HUES48 (cell line): ENCODE measurements at regions not wholly inside any gene's neighbourhood (a gene's known extent, or its start where the extent isn't known, plus 50 kb on each side); places are given as distances from the start of the nearest gene placed in this dataset.

Experiments
- H3K27ac ChIP-seq: one replicate; pipeline ENCODE4 v1.7.0; 2013; ENCODE audit warnings: low read depth, low read length, inconsistent platforms
- H3K27me3 ChIP-seq: 2 replicates; pipeline ENCODE4 v1.6.1; 2013; ENCODE audit warnings: mild to moderate bottlenecking, low read length; ENCODE audit not compliant: control insufficient read depth, insufficient read depth
- H3K36me3 ChIP-seq: 2 replicates; pipeline ENCODE4 v1.6.1; 2013; ENCODE audit warnings: low read length; ENCODE audit not compliant: control insufficient read depth, insufficient read depth
- H3K4me1 ChIP-seq: 2 replicates; pipeline ENCODE4 v1.6.1; 2013; ENCODE audit warnings: mild to moderate bottlenecking, low read length; ENCODE audit not compliant: control insufficient read depth, insufficient read depth
- H3K4me3 ChIP-seq: 2 replicates; pipeline ENCODE4 v1.5.1; 2013; ENCODE audit warnings: mild to moderate bottlenecking, low read depth, low read length
- H3K9ac ChIP-seq: 2 replicates; pipeline ENCODE4 v1.6.1; 2013; ENCODE audit warnings: mild to moderate bottlenecking, low read depth, low read length, moderate library complexity
- H3K9me3 ChIP-seq: 2 replicates; pipeline ENCODE4 v1.6.1; 2013; ENCODE audit warnings: low read length; ENCODE audit not compliant: control insufficient read depth, insufficient read depth

DNA sequence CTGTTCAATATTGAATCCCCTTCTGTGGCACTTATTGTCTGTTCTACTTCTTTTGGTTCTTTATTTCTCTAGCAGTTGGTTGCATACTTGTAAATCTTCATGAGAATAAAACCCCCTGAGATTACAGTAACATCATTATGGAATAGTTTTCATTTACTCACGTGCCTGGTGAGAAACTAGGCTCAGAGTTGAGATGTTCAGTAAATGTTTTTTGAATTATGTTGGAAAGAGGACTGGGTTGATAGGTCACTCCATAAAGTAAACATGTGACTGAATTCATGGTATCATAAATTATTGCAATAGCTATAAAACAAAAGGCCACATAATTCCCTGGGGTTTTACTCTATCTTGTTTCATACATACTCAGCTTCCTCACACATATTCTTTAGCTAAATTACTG, 174.2 kb upstream of the C9orf72 start:
- Histone ChIP-seq H3K36me3 (no peaks in the 10 kb centered on the region), H3K27ac (no peak overlapping the region), H3K4me1 (peaks cover 54% of the 10 kb centered on the region), H3K4me3 (no peak overlapping the region), H3K9ac (no peak overlapping the region), H3K27me3 (no peaks in the 10 kb centered on the region), H3K9me3 (no peaks in the 10 kb centered on the region)

DNA sequence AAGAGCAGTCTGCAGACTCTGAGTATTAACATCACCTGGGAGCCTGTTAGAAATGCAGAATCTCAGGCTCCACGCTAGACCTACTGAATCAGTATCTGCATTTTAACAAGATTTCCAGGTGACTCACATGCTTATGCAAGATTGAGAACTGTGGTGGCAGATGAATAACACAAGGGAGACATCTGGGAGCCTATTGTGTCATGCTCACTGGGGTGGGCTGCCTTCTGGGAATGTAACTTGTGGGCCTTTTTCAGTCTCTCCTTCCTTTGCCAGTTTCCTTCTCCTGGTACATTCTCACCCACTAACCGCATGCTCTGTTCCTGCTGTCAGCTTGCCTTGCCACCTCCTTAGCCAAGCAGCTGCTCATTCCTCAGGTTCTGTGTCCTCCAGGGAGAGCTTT, 176.6 kb upstream of the C9orf72 start:
- Histone ChIP-seq H3K4me1 (peaks cover 54% of the 10 kb centered on the region), H3K9ac (peak overlapping the region; percentile 47; the same call in 1 of the 2 replicates)

DNA sequence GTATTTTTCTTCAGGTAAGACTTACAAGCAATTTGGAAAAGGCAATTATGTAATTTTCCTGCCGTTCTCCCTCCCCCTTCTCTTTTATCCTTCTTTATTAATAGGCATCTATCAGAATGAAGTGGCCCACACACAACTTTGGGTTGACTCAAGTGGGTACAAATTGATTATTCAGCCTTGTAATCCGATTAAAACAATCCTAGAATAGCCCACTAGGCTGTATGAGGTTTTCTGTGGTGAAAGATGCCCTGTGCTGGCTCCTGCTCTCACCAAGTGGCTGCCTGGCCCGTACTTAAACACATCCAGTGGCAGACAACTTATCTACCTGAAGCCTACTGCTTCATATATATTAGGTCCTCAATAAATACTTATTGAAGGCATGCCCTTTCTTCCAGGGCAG, 177.3 kb upstream of the C9orf72 start:
- Histone ChIP-seq H3K9ac (no peak overlapping the region), H3K27me3 (no peaks in the 10 kb centered on the region), H3K36me3 (no peaks in the 10 kb centered on the region), H3K4me1 (peaks cover 54% of the 10 kb centered on the region), H3K4me3 (no peak overlapping the region), H3K27ac (peak overlapping the region; percentile 88), H3K9me3 (no peaks in the 10 kb centered on the region)

More for the DNA sequence above, 176.6 kb upstream of the C9orf72 start:
- Histone ChIP-seq H3K4me3 (0 out of 2 replicates have a peak overlapping the region, but pooled peaks have one; percentile 7), H3K36me3 (no peaks in the 10 kb centered on the region), H3K27me3 (no peaks in the 10 kb centered on the region), H3K27ac (peak overlapping the region; percentile 88), H3K9me3 (no peaks in the 10 kb centered on the region)

DNA sequence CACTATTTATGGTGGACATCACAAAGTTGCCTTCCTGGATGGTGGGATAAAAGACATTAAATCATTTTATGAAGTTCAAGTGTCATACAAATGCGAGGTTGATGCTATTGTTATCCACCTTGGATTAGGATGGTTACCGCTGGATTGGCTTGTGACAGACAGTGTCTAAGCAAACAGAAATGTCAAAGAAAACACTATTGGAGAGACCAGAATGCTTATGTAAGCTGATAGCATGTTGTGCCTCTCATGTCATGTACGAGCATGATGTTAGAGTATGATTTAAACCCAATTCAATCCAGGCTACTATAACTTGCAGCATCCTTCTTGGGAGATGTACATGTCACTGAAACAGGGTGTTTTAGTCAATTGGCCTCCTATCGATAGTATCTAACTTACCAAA, 178.8 kb upstream of the C9orf72 start:
- Histone ChIP-seq H3K4me3 (no peak overlapping the region), H3K4me1 (peaks cover 49% of the 10 kb centered on the region), H3K9ac (no peak overlapping the region), H3K27ac (no peak overlapping the region), H3K9me3 (no peaks in the 10 kb centered on the region), H3K36me3 (no peaks in the 10 kb centered on the region), H3K27me3 (no peaks in the 10 kb centered on the region)

DNA sequence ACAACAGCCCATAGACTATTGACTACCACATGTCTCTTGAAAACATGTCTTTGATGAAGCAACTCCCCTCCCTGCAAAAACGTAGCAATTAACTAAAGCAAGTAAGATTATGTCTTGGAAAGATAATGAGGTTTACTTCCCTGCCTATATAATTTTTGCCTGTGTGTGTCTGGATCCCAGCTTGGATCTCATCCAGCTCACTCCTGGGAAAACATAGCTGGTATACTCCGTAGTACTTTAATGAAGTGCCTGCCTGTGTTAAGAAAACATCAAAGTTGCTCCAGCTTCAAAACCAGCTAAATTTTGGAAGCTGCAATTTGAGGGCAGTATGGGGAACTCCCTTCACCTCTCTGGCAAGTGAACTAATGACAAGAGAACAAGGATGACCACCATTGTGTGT, 182.6 kb upstream of the C9orf72 start:
- H3K4me3 ChIP-seq: no peak overlapping the region
- H3K4me1 ChIP-seq: peaks cover 23% of the 10 kb centered on the region
- no peak overlapping the region for H3K27ac ChIP-seq
- H3K27me3 ChIP-seq: no peaks in the 10 kb centered on the region
- no peak overlapping the region for H3K9ac ChIP-seq
- no peaks in the 10 kb centered on the region for H3K36me3 ChIP-seq
- no peaks in the 10 kb centered on the region for H3K9me3 ChIP-seq

DNA sequence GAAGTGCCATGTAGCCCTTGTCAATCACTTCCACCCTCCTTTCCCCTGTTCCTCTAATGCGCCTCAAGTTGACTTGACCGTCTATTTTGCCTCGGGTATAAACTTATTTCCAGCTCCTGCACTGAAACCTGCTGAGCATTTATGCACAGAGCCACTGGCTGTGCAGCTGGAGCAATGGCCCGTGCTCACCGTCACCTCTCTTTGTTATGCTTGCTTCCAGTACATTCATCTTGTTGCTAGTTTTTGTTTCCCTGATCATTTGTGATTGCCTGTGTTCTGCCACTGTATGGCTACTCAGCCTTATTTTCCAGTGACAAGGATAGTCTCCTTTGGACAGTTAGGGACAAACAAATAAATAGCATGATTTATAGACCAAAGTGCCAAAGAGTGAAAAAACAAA, 183.1 kb upstream of the C9orf72 start:
- Histone ChIP-seq H3K27me3 (no peaks in the 10 kb centered on the region), H3K27ac (no peak overlapping the region), H3K9me3 (no peaks in the 10 kb centered on the region), H3K9ac (no peak overlapping the region), H3K4me3 (no peak overlapping the region), H3K4me1 (peaks cover 17% of the 10 kb centered on the region), H3K36me3 (no peaks in the 10 kb centered on the region)

DNA sequence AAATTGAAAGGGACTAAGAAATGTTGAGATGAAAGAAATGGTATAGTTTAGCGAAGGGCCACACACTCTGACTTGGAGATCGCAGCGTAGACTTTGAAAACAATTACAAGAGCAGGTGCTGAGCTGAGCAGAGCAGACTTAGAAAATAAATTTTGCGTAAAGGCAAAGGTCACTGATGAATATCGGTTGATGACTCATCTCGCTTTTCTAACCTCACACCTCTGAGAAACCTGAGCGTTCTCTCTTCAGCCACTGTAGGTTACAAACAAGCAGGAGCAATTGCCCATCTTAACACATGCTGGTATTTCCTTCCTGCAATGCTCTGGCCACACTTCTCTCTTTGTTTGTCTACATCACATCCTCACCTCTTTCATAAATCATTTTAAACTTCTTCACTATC, 190.6 kb upstream of the C9orf72 start:
- Histone ChIP-seq H3K9me3 (no peaks in the 10 kb centered on the region), H3K4me3 (no peak overlapping the region), H3K9ac (no peak overlapping the region), H3K4me1 (peaks cover 15% of the 10 kb centered on the region), H3K27ac (no peak overlapping the region), H3K27me3 (no peaks in the 10 kb centered on the region), H3K36me3 (no peaks in the 10 kb centered on the region)

DNA sequence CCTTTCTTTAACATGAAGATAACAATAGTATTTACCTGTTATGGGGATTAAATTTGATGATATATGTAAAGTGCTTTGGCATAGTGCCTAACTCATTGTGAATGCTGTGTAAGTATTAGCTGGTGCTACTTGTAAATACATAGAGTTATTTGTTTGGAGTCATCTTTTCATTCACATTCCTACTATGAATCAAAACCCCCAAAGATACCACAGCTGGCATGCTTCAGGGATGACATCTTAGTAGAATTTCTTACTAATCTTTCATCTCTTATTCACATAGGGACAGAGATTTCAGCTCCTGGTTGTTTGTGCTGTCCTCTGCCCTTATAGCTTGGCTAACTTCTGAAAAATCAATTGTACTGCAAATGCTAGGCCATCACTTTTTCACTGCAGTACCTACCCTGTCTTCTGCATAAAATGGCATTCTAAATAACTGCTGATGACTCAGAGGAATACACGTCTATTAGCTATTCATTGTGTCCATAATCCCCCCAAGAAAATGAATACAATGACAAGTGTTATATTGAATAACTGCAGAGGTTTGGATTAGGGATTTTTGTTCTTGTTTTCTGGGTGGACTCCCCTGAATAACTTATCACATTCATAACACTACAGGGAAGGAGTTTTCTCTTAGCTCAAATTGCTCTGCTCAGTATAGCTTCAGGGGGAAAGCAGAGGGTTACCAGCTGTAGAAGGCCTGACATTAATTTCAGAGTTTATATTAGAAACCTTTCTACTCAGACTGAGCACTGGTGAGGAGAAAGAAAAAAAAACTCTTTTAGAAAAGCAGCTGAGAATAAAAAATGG, 192.2 kb upstream of the C9orf72 start:
- Histone ChIP-seq H3K36me3 (no peaks in the 10 kb centered on the region), H3K27me3 (no peaks in the 10 kb centered on the region), H3K9me3 (no peaks in the 10 kb centered on the region), H3K9ac (no peak overlapping the region), H3K4me1 (peaks cover 13% of the 10 kb centered on the region), H3K27ac (no peak overlapping the region), H3K4me3 (no peak overlapping the region)

DNA sequence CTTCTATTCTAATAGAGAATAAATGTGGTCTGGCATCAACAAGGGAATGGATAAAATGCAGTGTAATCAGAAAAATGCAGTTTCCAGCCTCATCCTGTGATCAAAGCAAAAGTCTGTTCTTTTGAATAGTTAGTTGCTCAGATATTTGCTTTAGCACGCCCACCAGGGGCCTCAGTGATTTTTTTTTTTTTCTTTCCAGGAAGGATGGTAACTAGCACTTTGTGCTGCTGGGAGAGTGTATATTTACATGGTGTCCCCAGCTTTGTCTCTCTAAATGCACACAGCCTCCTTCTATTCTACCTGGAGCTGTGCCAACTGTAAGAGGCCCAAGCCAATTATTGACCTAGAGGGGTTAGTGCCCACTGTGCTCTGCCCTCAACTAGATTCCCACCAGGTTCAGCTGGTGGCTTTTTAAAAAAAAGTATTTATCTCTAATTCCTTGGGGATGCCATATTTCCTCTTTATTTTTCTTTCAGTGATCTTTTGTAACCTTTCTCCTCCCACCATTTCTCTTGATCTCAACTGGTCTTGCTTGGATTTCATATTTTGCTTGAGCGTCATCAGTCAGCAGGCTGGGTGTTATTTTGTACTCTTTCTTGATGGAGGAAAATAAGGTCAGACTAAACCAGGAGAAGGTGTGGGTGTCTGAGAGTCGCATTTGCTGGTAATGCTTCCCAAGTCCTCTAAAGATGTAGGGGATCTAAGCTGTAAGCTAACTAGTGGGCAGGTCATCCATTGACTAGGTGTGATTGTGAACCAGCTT, 193.0 kb upstream of the C9orf72 start:
- Histone ChIP-seq H3K4me3 (no peak overlapping the region), H3K27ac (no peak overlapping the region), H3K9me3 (no peaks in the 10 kb centered on the region), H3K4me1 (peaks cover 16% of the 10 kb centered on the region), H3K27me3 (no peaks in the 10 kb centered on the region), H3K9ac (no peak overlapping the region), H3K36me3 (no peaks in the 10 kb centered on the region)

DNA sequence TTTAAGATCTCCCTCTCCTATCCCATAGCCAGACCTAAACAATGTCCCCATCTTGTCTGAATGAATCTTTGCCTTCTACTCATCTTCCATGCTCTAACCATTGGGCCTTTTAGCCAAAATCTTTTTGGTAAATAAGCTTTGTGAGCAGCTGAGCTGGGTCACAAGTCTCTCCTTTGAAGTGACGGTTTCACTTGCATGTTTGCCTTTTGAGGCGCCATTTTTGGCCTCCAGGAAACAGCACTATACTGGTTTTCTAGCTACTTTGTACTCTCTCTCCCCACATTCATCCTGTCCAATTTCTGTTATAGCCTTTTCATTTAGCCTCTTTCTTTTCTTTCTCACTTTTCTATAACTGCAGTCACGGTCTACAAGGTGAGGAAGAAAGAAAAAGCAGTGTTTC, 195.5 kb upstream of the C9orf72 start:
- H3K27me3 ChIP-seq: no peaks in the 10 kb centered on the region
- no peaks in the 10 kb centered on the region for H3K9me3 ChIP-seq
- H3K4me1 ChIP-seq: peaks cover 32% of the 10 kb centered on the region
- no peaks in the 10 kb centered on the region for H3K36me3 ChIP-seq
- no peak overlapping the region for H3K9ac ChIP-seq
- H3K4me3 ChIP-seq: no peak overlapping the region
- no peak overlapping the region for H3K27ac ChIP-seq

DNA sequence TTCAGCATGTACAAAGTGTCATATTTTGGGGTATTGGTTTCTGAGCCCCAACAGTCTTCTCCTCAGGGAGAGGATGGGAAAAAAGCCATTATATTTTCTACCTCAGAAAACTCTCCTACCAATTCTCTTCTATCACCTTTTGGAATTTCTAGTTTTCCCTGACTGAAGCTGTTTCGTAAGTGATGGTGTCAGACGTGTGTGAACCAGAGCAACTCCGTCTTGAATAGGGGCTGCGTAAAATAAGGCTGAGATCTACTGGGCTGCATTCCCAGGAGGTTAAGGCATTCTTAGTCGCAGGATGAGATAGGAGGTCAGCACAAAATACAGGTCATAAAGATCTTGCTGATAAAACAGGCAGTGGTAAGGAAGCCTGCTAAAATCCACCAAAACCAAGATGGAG, 197.3 kb upstream of the C9orf72 start:
- no peaks in the 10 kb centered on the region for H3K9me3 ChIP-seq
- no peaks in the 10 kb centered on the region for H3K27me3 ChIP-seq
- no peak overlapping the region for H3K9ac ChIP-seq
- no peak overlapping the region for H3K4me3 ChIP-seq
- peaks cover 26% of the 10 kb centered on the region for H3K4me1 ChIP-seq
- H3K36me3 ChIP-seq: no peaks in the 10 kb centered on the region
- H3K27ac ChIP-seq: no peak overlapping the region
